Caki2 (cell line): ENCODE measurements at regions not wholly inside any gene's neighbourhood (a gene's known extent, or its start where the extent isn't known, plus 50 kb on each side); places are given as distances from the start of the nearest gene placed in this dataset.
"Not testable (repeated sequence)": the region's sequence is repeated elsewhere in the genome, so short reads cannot be mapped to it uniquely, and the experiment has no call there.

Experiments
- DNase-seq: peaks from one replicate; pipeline ENCODE4 v3.0.0-alpha.2; 2015; ENCODE audit warnings: low read depth
- in situ Hi-C: cut with HindIII; loops from 2 replicates; pipeline ENCODE4 v1.10.0; 2016; ENCODE audit warnings: low sequenced_read_pairs, low pct_unique_long_range_greater_than_20kb, mixed read lengths

GRCh38 chr7:81111781-81112540 lies 193.1 kb upstream of the SEMA3C start:
- in situ Hi-C loops = no loop called here

DNA sequence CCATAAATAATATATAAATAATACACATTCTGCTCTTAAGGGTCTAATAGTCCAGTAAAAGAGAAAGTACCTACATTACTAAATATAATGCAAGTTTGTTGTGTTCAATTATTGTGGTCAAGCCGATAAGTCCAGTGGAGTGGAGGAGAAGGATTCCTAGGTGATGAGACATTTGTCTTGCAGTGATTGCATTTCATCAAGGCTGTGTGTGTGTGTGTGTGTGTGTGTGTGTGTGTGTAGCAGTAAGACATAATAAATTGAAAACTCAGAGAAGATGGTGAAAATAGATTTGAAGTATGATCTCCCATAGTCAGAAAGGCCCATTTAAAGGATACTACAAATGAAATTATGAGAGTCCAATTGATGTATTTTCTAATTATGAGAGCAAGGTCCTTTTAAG lies 192.5 kb upstream of the SEMA3C start:
- in situ Hi-C loops = no loop called here
- peak; percentile 10 for DNase-seq

More at GRCh38 chr7:81111781-81112540, 193.1 kb upstream of the SEMA3C start:
- no peak for DNase-seq

DNA sequence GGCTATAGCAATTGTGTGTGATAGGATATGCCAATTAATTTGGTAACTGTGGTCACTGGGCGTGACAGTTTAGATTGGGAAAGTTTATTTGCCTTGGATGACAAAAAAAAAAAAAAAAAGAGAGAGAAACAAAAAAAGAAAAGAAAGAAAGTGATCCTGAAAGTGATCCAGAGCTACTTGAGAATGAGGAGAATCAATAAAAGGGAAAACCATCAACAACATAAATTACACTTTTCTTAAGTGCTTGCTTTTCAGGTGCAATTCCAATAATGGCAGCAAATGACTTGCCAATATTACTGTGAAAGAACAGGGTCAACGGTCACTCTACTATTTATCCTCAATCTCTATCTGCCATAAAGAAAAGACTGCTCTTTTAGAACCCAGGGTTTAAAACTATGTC lies 191.8 kb upstream of the SEMA3C start:
- in situ Hi-C loops = no loop called here
- no peak for DNase-seq

DNA sequence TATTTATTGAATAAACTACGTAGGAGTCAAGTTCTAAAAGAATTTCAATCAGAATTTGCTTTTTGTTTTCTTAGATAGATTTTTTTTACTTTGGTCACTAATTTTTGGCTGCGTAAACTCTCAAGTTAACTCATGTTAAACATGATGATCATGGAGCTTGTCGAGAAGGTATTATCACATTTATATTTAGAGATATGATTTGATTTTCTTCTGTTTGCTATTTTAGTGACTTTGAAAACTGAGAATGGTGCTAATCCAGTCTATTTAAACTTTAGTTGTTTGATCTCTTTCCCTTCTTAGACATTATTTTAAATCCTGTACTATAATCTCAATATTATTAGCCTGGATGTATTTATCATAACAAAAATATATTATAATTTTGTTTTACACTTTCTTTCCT lies 179.4 kb upstream of the SEMA3C start:
- in situ Hi-C loops = no loop called here
- DNase-seq = no peak

GRCh38 chr7:81094952-81095351 lies 176.1 kb upstream of the SEMA3C start:
- no peak for DNase-seq
- in situ Hi-C loops = no loop called here

- in situ Hi-C loops = no loop called here
- no peak for DNase-seq
These were observed 162.8 kb upstream of the SEMA3C start for GRCh38 chr7:81081616-81082015.

- in situ Hi-C loops = no loop called here
- DNase-seq = no peak
These were observed 161.7 kb upstream of the SEMA3C start for GRCh38 chr7:81080553-81080952.

DNA sequence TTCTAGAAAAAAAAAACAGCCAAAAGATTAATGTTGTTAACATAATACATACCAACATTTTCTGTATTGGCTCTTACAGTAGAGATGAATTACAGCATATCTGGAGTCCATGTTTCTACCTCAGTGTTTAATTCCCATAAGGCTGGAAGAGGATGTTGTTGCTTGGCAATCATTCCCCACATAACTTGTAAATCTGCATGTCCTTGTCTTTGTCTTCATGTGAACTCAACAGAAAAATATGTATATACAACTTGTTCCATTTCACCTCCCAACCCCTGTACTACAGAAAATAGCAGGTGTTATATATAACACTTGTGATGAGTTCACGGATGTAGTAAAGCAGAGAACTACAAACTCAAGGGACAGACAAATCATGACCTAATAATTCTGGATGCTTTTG lies 160.9 kb upstream of the SEMA3C start:
- in situ Hi-C loops = no loop called here
- no peak for DNase-seq

DNA sequence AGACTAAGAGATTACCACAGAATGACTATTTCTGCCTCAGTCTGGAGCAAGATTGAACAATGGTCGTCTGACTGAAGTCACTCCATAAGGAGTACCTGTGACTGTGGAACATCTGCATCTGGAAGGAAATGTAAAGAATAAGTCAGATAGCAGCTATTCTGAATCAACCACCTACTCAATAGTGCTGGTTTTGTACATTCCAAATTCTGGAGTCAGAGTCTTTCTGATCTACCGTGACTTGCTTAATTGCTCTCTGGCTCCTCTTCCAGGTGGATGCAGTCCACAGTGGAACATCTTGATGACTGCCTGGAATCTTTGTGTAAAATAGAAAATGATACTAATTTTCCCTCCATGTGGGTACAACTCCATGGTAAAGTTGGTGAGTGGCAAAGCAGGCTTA lies 156.3 kb upstream of the SEMA3C start:
- in situ Hi-C loops = no loop called here
- no peak for DNase-seq

DNA sequence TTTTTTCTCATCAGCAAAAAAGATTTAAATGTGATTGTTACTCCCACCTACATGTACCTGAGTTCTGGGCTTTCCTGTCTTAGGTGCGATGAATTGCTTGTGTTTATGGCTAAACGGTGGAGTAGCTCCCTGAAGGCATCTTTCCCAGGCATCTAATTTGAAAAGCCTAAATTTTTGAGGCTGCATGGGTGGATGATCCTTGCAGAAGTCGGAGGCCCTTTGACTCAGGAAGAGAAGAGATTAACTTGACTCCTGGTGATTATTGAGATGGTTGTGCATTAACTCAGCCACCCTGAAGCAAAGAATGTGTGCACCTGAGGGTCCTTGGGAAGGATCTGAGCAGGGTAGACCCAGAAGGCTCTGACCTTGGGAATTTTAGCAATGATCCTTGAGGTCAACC lies 155.6 kb upstream of the SEMA3C start:
- no peak for DNase-seq
- in situ Hi-C loops = no loop called here

- no peak for DNase-seq
- in situ Hi-C loops = no loop called here
These were observed 155.0 kb upstream of the SEMA3C start for GRCh38 chr7:81073931-81074251.

DNA sequence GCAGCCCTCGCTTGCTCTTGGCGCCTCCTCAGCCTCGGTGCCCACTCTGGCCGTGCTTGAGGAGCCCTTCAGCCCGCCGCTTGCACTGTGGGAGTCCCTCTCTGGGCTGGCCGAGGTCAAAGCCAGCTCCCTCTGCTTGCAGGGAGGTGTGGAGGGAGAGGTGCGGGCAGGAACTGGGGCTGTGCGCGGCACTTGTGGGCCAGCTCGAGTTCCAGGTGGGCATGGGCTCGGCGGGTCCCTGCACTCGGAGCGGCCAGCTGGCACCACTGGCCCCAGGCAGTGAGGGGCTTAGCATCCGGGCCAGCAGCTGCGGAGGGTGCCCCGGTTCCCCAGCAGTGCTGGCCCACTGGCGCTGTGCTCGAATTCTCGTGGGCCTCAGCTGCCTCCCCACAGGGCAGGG lies 152.1 kb upstream of the SEMA3C start:
- in situ Hi-C loops = no loop called here
- no peak for DNase-seq

GRCh38 chr7:81066797-81067196 lies 147.9 kb upstream of the SEMA3C start:
- DNase-seq = no peak
- in situ Hi-C loops = no loop called here

GRCh38 chr7:81064426-81064825 lies 145.6 kb upstream of the SEMA3C start:
- in situ Hi-C loops = no loop called here
- DNase-seq = no peak

DNA sequence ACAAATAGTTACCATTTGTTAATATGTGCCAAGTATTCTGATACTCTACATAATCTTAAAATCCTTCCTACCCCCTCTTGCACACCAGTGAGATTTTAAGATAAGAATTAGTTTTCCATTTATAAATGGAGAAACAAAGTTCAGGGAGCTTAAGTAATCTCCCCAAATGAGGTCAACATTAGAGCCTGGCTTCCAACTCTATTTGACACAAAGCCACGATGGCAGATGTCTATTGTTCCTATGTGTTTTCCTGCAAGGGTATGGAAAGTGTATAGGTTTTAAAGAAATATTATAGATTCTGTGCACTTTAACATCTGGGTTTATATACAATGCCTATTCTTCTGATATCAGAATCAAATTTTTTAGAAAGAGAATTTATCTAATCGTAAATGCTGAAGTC lies 143.9 kb upstream of the SEMA3C start:
- DNase-seq = no peak
- in situ Hi-C loops = no loop called here

DNA sequence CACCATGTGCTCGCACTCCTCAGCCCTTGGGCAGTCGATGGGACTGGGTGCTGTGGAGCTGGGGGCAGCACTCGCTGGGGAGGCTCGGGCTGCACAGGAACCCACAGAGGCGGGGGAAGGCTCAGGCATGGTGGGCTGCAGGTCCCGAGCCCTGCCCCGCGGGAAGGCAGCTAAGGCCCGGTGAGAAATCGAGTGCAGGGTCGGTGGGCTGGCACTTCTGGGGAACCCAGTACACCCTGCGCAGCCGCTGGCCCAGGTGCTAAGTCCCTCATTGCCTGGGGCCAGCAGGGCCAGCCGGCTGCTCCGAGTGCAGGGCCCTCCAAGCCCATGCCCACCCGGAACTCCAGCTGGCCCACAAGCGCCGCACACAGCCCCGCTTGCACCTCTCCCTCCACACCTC lies 138.6 kb upstream of the SEMA3C start:
- in situ Hi-C loops, DNase-seq: not testable (repeated sequence)

GRCh38 chr7:81053623-81054022 lies 134.8 kb upstream of the SEMA3C start:
- in situ Hi-C loops = no loop called here
- no peak for DNase-seq

- in situ Hi-C loops = no loop called here
- DNase-seq = no peak
These were observed 133.1 kb upstream of the SEMA3C start for GRCh38 chr7:81051811-81052413.

GRCh38 chr7:81045491-81046030 lies 126.7 kb upstream of the SEMA3C start:
- DNase-seq = no peak

DNA sequence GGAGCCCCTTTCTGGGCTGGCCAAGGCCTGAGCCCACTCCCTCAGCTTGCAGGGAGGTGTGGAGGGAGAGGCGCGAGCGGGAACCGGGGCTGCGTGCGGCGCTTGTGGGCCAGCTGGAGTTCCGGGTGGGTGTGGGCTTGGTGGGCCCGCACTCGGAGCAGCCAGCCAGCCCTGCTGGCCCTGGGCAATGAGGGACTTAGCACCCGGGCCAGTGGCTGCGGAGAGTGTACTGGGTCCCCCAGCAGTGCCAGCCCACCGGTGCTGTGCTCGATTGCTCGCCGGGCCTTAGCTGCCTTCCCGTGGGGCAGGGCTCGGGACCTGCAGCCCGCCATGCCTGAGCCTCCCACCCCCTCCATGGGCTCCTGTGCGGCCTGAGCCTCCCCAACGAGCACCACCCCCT lies 123.8 kb upstream of the SEMA3C start:
- in situ Hi-C loops, DNase-seq: not testable (repeated sequence)

More at GRCh38 chr7:81045491-81046030, 126.7 kb upstream of the SEMA3C start:
- in situ Hi-C loops = no loop called here
